ENCODE measurements at regions not wholly inside any gene's neighbourhood (a gene's known extent, or its start where the extent isn't known, plus 50 kb on each side); places are given as distances from the start of the nearest gene placed in this dataset.

- no peaks in the 10 kb centered on the region for H3K4me1 Mint-ChIP-seq
- CTCF ChIA-PET = no interaction called here
- ATAC-seq = no peak
- no peak overlapping the region for H3K27ac Mint-ChIP-seq
- no peak for TF ChIP-seq JAZF1 (CRISPR knock-in tag; IDR thresholded peaks at IDR 0.05)
- no peak for TF ChIP-seq E2F1 (CRISPR knock-in tag; IDR thresholded peaks at IDR 0.05)
- TF ChIP-seq CREM (CRISPR knock-in tag; IDR thresholded peaks at IDR 0.05) = no peak
- no peak for TF ChIP-seq EMX1 (CRISPR knock-in tag; IDR thresholded peaks at IDR 0.05)
- TF ChIP-seq IRF1 (CRISPR knock-in tag; IDR thresholded peaks at IDR 0.05) = no peak
- no peak for TF ChIP-seq IRF2 (CRISPR knock-in tag; IDR thresholded peaks at IDR 0.05; ENCODE audit: borderline replicate concordance, low read depth)
- no peak for TF ChIP-seq SP1 (CRISPR knock-in tag; conservative IDR thresholded peaks at IDR 0.05)
- TF ChIP-seq FOXP1 (CRISPR knock-in tag; IDR thresholded peaks at IDR 0.05; ENCODE audit: borderline replicate concordance) = no peak
- no peak for TF ChIP-seq E2F5 (CRISPR knock-in tag; IDR thresholded peaks at IDR 0.05)
- TF ChIP-seq ZNF138 (CRISPR knock-in tag; conservative IDR thresholded peaks at IDR 0.05) = no peak
- no peak for TF ChIP-seq E2F4 (CRISPR knock-in tag; IDR thresholded peaks at IDR 0.05; ENCODE audit: borderline replicate concordance, low read depth)
- TF ChIP-seq HMGXB4 (CRISPR knock-in tag; IDR thresholded peaks at IDR 0.05) = no peak
- TF ChIP-seq STAT6 (CRISPR knock-in tag; conservative IDR thresholded peaks at IDR 0.05; ENCODE audit: low read depth) = no peak
- TF ChIP-seq ZNF281 (CRISPR knock-in tag; IDR thresholded peaks at IDR 0.05) = no peak
- no peak for TF ChIP-seq GTF2I (CRISPR knock-in tag; conservative IDR thresholded peaks at IDR 0.05)
- no peak for TF ChIP-seq NFE2L1 (CRISPR knock-in tag; IDR thresholded peaks at IDR 0.05)
- no peak for TF ChIP-seq CTCF (IDR thresholded peaks at IDR 0.05)
- TF ChIP-seq PREB (CRISPR knock-in tag; IDR thresholded peaks at IDR 0.05; ENCODE audit: borderline replicate concordance) = no peak
- TF ChIP-seq ZMAT4 (CRISPR knock-in tag; IDR thresholded peaks at IDR 0.05) = no peak
- H3K27me3 Mint-ChIP-seq (ENCODE audit: low read depth) = peaks cover 9% of the 10 kb centered on the region
- peaks cover 67% of the 10 kb centered on the region for H3K9me3 Mint-ChIP-seq
- peaks cover 46% of the 10 kb centered on the region for H3K36me3 Mint-ChIP-seq
- DNase-seq (ENCODE audit: low spot score) = no peak
- POLR2A ChIA-PET = no interaction called here
- H3K4me3 Mint-ChIP-seq = no peak overlapping the region
Measured at GRCh38 chr10:37727491-37728352, 129.7 kb downstream of the ZNF248 start.
